Kidney (tissue), 13 donors: ENCODE measurements at regions not wholly inside any gene's neighbourhood (a gene's known extent, or its start where the extent isn't known, plus 50 kb on each side); places are given as distances from the start of the nearest gene placed in this dataset.

Experiments
- DNase-seq, 5 donors: peaks; one replicate each; pipeline ENCODE4 v3.0.0-alpha.2; 2013 to 2020
- FAIRE-seq: peaks from 2 replicates; lab custom pipeline; 2012; peaks lifted over from hg19 to GRCh38; lab: Jason Lieb, UNC
- H3K27ac ChIP-seq, 2 donors: one replicate each; pipeline ENCODE4 v1.7.0; 2013; ENCODE audit warnings: low read depth in 2 of 2, low read length in 2 of 2, inconsistent platforms in 1 of 2
- H3K27me3 ChIP-seq: one replicate; pipeline ENCODE4 v1.7.1; 2013; ENCODE audit warnings: low read length, inconsistent platforms; ENCODE audit not compliant: control insufficient read depth, insufficient read depth
- H3K36me3 ChIP-seq, 3 donors: one replicate each; pipeline versions ENCODE4 v1.7.0 to v1.7.1; 2013; ENCODE audit warnings: low read length in 3 of 3, control low read depth in 1 of 3, inconsistent platforms in 1 of 3; ENCODE audit not compliant: insufficient read depth in 3 of 3, control insufficient read depth in 2 of 3
- H3K4me1 ChIP-seq, 3 donors: one replicate each; pipeline versions ENCODE4 v1.7.0 to v1.7.1; 2013; ENCODE audit warnings: low read length in 3 of 3, inconsistent platforms in 1 of 3, low read depth in 1 of 3; ENCODE audit not compliant: control insufficient read depth in 2 of 3, insufficient read depth in 2 of 3
- H3K4me3 ChIP-seq, 3 donors: one replicate each; pipeline versions ENCODE4 v1.7.0 to v1.8.1; 2013; ENCODE audit warnings: low read length in 3 of 3, control low read depth in 1 of 3, inconsistent platforms in 1 of 3
- H3K9ac ChIP-seq, 3 donors: one replicate each; pipeline versions ENCODE4 v1.7.0 to v1.7.1; 2013; ENCODE audit warnings: low read length in 3 of 3, control low read depth in 1 of 3, inconsistent platforms in 1 of 3
- H3K9me3 ChIP-seq, 3 donors: one replicate each; pipeline versions ENCODE4 v1.7.0 to v1.7.1; 2013; ENCODE audit warnings: low read length in 3 of 3, control low read depth in 1 of 3, inconsistent platforms in 1 of 3; ENCODE audit not compliant: control insufficient read depth in 2 of 3, insufficient read depth in 1 of 3
- CTCF ChIP-seq: IDR thresholded peaks from 3 replicates; pipeline ENCODE4 v1.5.1; 2012; ENCODE audit warnings: mild to moderate bottlenecking, moderate library complexity, borderline replicate concordance; ENCODE audit not compliant: insufficient read depth; ENCODE audit errors: extremely low read depth
- intact Hi-C: fragments of 100-400 bp; cut with DNase I; formaldehyde crosslinking; loops from one replicate; pipeline ENCODE4 v1.11.1; 2022
- donor health status: control.
- donor health status: control.
- donor health status: control.
- donor health status: control.
- donor health status: control.
- donor health status: DM: yes; HTN: yes; CAD: no.
- donor health status: Normal renal cell carcinoma (clear cell type).

- H3K36me3 ChIP-seq: peaks cover 45 to 99% (median 78%) of the 10 kb centered on the region in 3 donors
- H3K9me3 ChIP-seq: peaks cover 27 to 100% (median 82%) of the 10 kb centered on the region in 3 donors
- no peaks in the 10 kb centered on the region for H3K27me3 ChIP-seq
- H3K27ac ChIP-seq: no peak overlapping the region
- H3K4me1 ChIP-seq: no peaks in the 10 kb centered on the region
- no peak overlapping the region for H3K9ac ChIP-seq
- FAIRE-seq (no peak), DNase-seq (peak in 1 of 5 donors; percentile 7)
- no peak for TF ChIP-seq CTCF
- intact Hi-C loops: no loop called here
- H3K4me3 ChIP-seq: peak overlapping the region in 1 of 3 donors; percentile 32
Measured at GRCh38 chr15:25054329-25054728, 99.5 kb downstream of the SNRPN start.

GRCh38 chr15:25054943-25055342, 100.2 kb downstream of the SNRPN start:
- Histone ChIP-seq H3K27me3 (no peaks in the 10 kb centered on the region), H3K27ac (no peak overlapping the region), H3K4me3 (peak overlapping the region in 2 of 3 donors; percentile 8 to 32), H3K36me3 (peaks cover 50 to 99% (median 84%) of the 10 kb centered on the region in 3 donors), H3K9ac (no peak overlapping the region), H3K9me3 (peaks cover 28 to 100% (median 84%) of the 10 kb centered on the region in 3 donors), H3K4me1 (no peaks in the 10 kb centered on the region)
- DNase-seq (peak in 2 of 5 donors; percentile 4 to 13), FAIRE-seq (no peak)
- intact Hi-C loops: no loop called here
- no peak for TF ChIP-seq CTCF

DNA sequence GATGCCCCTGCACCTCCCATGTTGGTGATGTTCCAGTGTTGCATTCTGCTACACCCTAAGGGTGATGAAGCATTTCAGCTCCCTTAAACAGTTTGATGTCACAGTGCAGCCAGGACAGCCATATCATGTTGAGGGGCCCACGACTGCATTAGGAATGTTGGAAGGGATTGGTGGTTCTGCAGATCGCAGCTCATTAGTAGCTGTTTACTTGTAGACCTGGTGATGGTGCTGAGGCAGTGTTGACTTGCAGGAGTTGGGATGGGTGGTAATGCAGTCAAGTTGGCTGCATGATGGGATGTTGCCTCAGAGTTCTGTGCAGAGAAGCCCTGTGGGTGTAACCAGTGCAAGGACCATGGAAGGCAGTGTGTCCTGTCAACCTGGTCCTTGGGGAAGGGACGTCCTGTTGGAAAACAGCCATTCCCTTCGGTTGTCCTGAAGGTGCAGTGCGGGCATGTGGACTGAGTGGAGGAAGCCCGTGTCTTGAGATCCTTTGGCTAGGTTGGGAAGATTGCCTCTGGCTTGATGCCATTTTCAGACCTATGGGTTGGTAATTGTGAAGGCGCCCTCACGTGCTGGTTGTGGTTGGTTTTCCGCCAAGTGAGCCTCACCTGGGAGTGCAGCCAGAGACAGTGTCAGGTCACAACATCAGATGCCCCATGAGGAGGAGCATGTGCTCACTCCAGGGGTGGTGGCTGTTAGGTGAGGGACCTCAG, 100.7 kb downstream of the SNRPN start:
- no peak overlapping the region for H3K9ac ChIP-seq
- intact Hi-C loops: no loop called here
- no peaks in the 10 kb centered on the region for H3K4me1 ChIP-seq
- H3K9me3 ChIP-seq: peaks cover 27 to 100% (median 83%) of the 10 kb centered on the region in 3 donors
- no peak for FAIRE-seq
- peak in 1 of 5 donors; percentile 13 for DNase-seq
- TF ChIP-seq CTCF: no peak
- H3K36me3 ChIP-seq: peaks cover 48 to 99% (median 83%) of the 10 kb centered on the region in 3 donors
- H3K4me3 ChIP-seq: peak overlapping the region in 2 of 3 donors; percentile 15 to 32
- H3K27me3 ChIP-seq: no peaks in the 10 kb centered on the region
- H3K27ac ChIP-seq: no peak overlapping the region
